Right cardiac atrium (tissue), 5 donors: ENCODE measurements at regions not wholly inside any gene's neighbourhood (a gene's known extent, or its start where the extent isn't known, plus 50 kb on each side); places are given as distances from the start of the nearest gene placed in this dataset.
"Not testable (repeated sequence)": the region's sequence is repeated elsewhere in the genome, so short reads cannot be mapped to it uniquely, and the experiment has no call there.

Source experiments
- ATAC-seq, 2 donors: fragments of 200-7000 bp; cut with Tn5 transposase; one replicate each; pipeline versions ENCODE4 v1.8.0 to v1.9.1; 2020; ENCODE audit warnings: moderate library complexity in 2 of 2, mild to moderate bottlenecking in 1 of 2
- DNase-seq, 3 donors: peaks; one replicate each; pipeline ENCODE4 v3.0.0-alpha.2; 2020
- H3K27ac ChIP-seq: one replicate; pipeline ENCODE4 v1.5.1; 2013; ENCODE audit warnings: mild to moderate bottlenecking, low read length, control low read depth, moderate library complexity
- H3K27me3 ChIP-seq: one replicate; pipeline ENCODE4 v1.6.1; 2013; ENCODE audit not compliant: control insufficient read depth, insufficient read depth
- H3K4me1 ChIP-seq: one replicate; pipeline ENCODE4 v1.6.1; 2013; ENCODE audit warnings: low read length; ENCODE audit not compliant: control insufficient read depth, insufficient read depth
- H3K4me3 ChIP-seq: one replicate; pipeline ENCODE4 v1.5.1; 2013; ENCODE audit warnings: low read length, control low read depth
- H3K9me3 ChIP-seq: one replicate; pipeline ENCODE4 v1.6.1; 2013; ENCODE audit warnings: low read length; ENCODE audit not compliant: control insufficient read depth
- WGBS: extraction: QIAGEN DNeasy Blood & Tissue Kit; methylation state at CpG from one replicate; pipeline ENCODE4 v1.1.7; 2013; 5-methylcytosine and 5-hydroxymethylcytosine counted together
- intact Hi-C, 4 donors: fragments of 100-400 bp; cut with DNase I; formaldehyde crosslinking; loops; one replicate each; pipeline versions ENCODE4 v1.11.0 to v1.14.0; 2022 to 2023
- donor health status: healthy with polysubstance abuse.
- donor health status: DM: no; HTN: yes; CAD: no.
- donor health status: DM: no; HTN: no; CAD: no.
- donor health status: DM: no; HTN: yes; CAD: no; lungs with severe emphysema.
- donor health status: DM: yes; HTN: yes; CAD: no.

- intact Hi-C loops = no loop called here
- H3K27me3 ChIP-seq = no peaks in the 10 kb centered on the region
- no peaks in the 10 kb centered on the region for H3K9me3 ChIP-seq
- WGBS = 79% methylated on average over 3 of the region's 3 CpGs
- H3K4me3 ChIP-seq = no peak overlapping the region
- no peak for ATAC-seq
- no peaks in the 10 kb centered on the region for H3K4me1 ChIP-seq
- DNase-seq = no peak
- no peak overlapping the region for H3K27ac ChIP-seq
Observed at GRCh38 chr13:103926118-103926517, 859.9 kb upstream of the SLC10A2 start.

GRCh38 chr13:103908911-103909310, 842.7 kb upstream of the SLC10A2 start:
- ATAC-seq = no peak

GRCh38 chr13:103908274-103908673, 842.1 kb upstream of the SLC10A2 start:
- Histone ChIP-seq H3K4me1 (no peaks in the 10 kb centered on the region), H3K4me3 (no peak overlapping the region), H3K9me3 (no peaks in the 10 kb centered on the region), H3K27me3 (no peaks in the 10 kb centered on the region), H3K27ac (no peak overlapping the region)
- no peak for DNase-seq
- 65% methylated on average over 5 of the region's 5 CpGs for WGBS
- ATAC-seq = no peak
- intact Hi-C loops = no loop called here

More at GRCh38 chr13:103908911-103909310, 842.7 kb upstream of the SLC10A2 start:
- WGBS = 67% methylated on average over 1 of the region's 1 CpG
- no peak overlapping the region for H3K4me3 ChIP-seq
- H3K27ac ChIP-seq = no peak overlapping the region
- intact Hi-C loops = no loop called here
- no peaks in the 10 kb centered on the region for H3K27me3 ChIP-seq
- H3K9me3 ChIP-seq = no peaks in the 10 kb centered on the region
- H3K4me1 ChIP-seq = no peaks in the 10 kb centered on the region
- no peak for DNase-seq

- Histone ChIP-seq H3K4me1 (no peaks in the 10 kb centered on the region), H3K4me3 (no peak overlapping the region), H3K9me3 (no peaks in the 10 kb centered on the region), H3K27me3 (no peaks in the 10 kb centered on the region), H3K27ac (no peak overlapping the region)
- 81% methylated on average over 4 of the region's 4 CpGs for WGBS
- intact Hi-C loops = no loop called here
- DNase-seq (no peak), ATAC-seq (no peak)
Observed at GRCh38 chr13:103903790-103904189, 837.6 kb upstream of the SLC10A2 start.

- ATAC-seq (no peak), DNase-seq (peak in 1 of 3 donors; percentile 25)
- intact Hi-C loops = no loop called here
- Histone ChIP-seq H3K4me3 (no peak overlapping the region), H3K27me3 (no peaks in the 10 kb centered on the region), H3K27ac (no peak overlapping the region), H3K9me3 (no peaks in the 10 kb centered on the region), H3K4me1 (no peaks in the 10 kb centered on the region)
- WGBS = 89% methylated on average over 2 of the region's 2 CpGs
Observed at GRCh38 chr13:103898481-103898880, 832.3 kb upstream of the SLC10A2 start.

- Histone ChIP-seq H3K4me1 (no peaks in the 10 kb centered on the region), H3K27ac (no peak overlapping the region), H3K4me3 (no peak overlapping the region), H3K9me3 (no peaks in the 10 kb centered on the region), H3K27me3 (no peaks in the 10 kb centered on the region)
- ATAC-seq = no peak
- intact Hi-C loops = no loop called here
- DNase-seq = no peak
- 74% methylated on average over 1 of the region's 1 CpG for WGBS
Observed at GRCh38 chr13:103895835-103896531, 829.8 kb upstream of the SLC10A2 start.

GRCh38 chr13:103894626-103895025, 828.4 kb upstream of the SLC10A2 start:
- DNase-seq (no peak), ATAC-seq (no peak)
- intact Hi-C loops = no loop called here
- H3K27ac ChIP-seq = no peak overlapping the region
- no peaks in the 10 kb centered on the region for H3K4me1 ChIP-seq
- no peak overlapping the region for H3K4me3 ChIP-seq
- WGBS = 89% methylated on average over 5 of the region's 5 CpGs
- H3K27me3 ChIP-seq = no peaks in the 10 kb centered on the region
- no peaks in the 10 kb centered on the region for H3K9me3 ChIP-seq

GRCh38 chr13:103884101-103884723, 818.0 kb upstream of the SLC10A2 start:
- no peaks in the 10 kb centered on the region for H3K4me1 ChIP-seq
- no peaks in the 10 kb centered on the region for H3K9me3 ChIP-seq
- no peak for DNase-seq
- H3K27ac ChIP-seq = no peak overlapping the region
- WGBS = 69% methylated on average over 7 of the region's 7 CpGs
- H3K27me3 ChIP-seq = no peaks in the 10 kb centered on the region
- intact Hi-C loops = no loop called here
- no peak for ATAC-seq
- no peak overlapping the region for H3K4me3 ChIP-seq

- 70% methylated on average over 8 of the region's 8 CpGs for WGBS
- intact Hi-C loops = no loop called here
- H3K9me3 ChIP-seq = no peaks in the 10 kb centered on the region
- ATAC-seq (no peak), DNase-seq (no peak)
- H3K27ac ChIP-seq = no peak overlapping the region
- H3K4me1 ChIP-seq = no peaks in the 10 kb centered on the region
- no peaks in the 10 kb centered on the region for H3K27me3 ChIP-seq
- H3K4me3 ChIP-seq = no peak overlapping the region
Observed at GRCh38 chr13:103883698-103884097, 817.5 kb upstream of the SLC10A2 start.

GRCh38 chr13:103883164-103883563, 816.9 kb upstream of the SLC10A2 start:
- intact Hi-C loops = no loop called here
- Histone ChIP-seq H3K27ac (no peak overlapping the region), H3K4me1 (no peaks in the 10 kb centered on the region), H3K9me3 (no peaks in the 10 kb centered on the region), H3K27me3 (no peaks in the 10 kb centered on the region), H3K4me3 (peak overlapping the region; percentile 49)
- ATAC-seq = peak; percentile 95 to 96
- DNase-seq = peak; percentile 86 to 95 (median 92)
- 1% methylated on average over 7 of the region's 7 CpGs for WGBS

- H3K9me3 ChIP-seq, intact Hi-C loops, H3K27ac ChIP-seq, H3K4me1 ChIP-seq, H3K4me3 ChIP-seq, DNase-seq, ATAC-seq, H3K27me3 ChIP-seq: not testable (repeated sequence)
- WGBS = 97% methylated on average over 13 of the region's 13 CpGs
Observed at GRCh38 chr13:103880146-103880545, 813.9 kb upstream of the SLC10A2 start.
